CD4-positive, alpha-beta memory T cell (primary cell): ENCODE measurements at regions not wholly inside any gene's neighbourhood (a gene's known extent, or its start where the extent isn't known, plus 50 kb on each side); places are given as distances from the start of the nearest gene placed in this dataset.
"Not testable (repeated sequence)": the region's sequence is repeated elsewhere in the genome, so short reads cannot be mapped to it uniquely, and the experiment has no call there.

Source experiments
- CTCF ChIA-PET: fragments of 350-600 bp; sonication (Branson Sonifier 250); formaldehyde crosslinking; loops from one replicate; lab custom pipeline; 2021; ENCODE audit warnings: inconsistent platforms; ENCODE audit not compliant: partially characterized antibody; lab: Charles Lee
- POLR2A ChIA-PET: fragments of 350-600 bp; sonication (Branson Sonifier 250); formaldehyde crosslinking; loops from one replicate; lab custom pipeline; 2021; ENCODE audit not compliant: partially characterized antibody; lab: Charles Lee
- DNase-seq, 5 donors: peaks; one replicate each; pipeline versions ENCODE4 v3.0.0 to v3.0.0-alpha.2; 2020 to 2022; ENCODE audit warnings: mixed read lengths in 1 of 5
- H3K27ac ChIP-seq: one replicate; pipeline ENCODE4 v1.7.0; 2013; ENCODE audit warnings: low read depth, low read length
- H3K27me3 ChIP-seq: 2 replicates; pipeline ENCODE4 v1.7.0; 2013; ENCODE audit warnings: mild to moderate bottlenecking, low read length, moderate library complexity; ENCODE audit not compliant: insufficient read depth
- H3K36me3 ChIP-seq: 2 replicates; pipeline ENCODE4 v1.7.0; 2013; ENCODE audit warnings: mild to moderate bottlenecking, low read length, moderate library complexity; ENCODE audit not compliant: insufficient read depth
- H3K4me1 ChIP-seq: 2 replicates; pipeline ENCODE4 v1.7.0; 2013; ENCODE audit warnings: mild to moderate bottlenecking, low read length, moderate library complexity; ENCODE audit not compliant: insufficient read depth
- H3K4me3 ChIP-seq, 2 donors: one replicate each; pipeline ENCODE4 v1.7.0; 2013; ENCODE audit warnings: low read length in 2 of 2, mild to moderate bottlenecking in 1 of 2
- H3K9me3 ChIP-seq, 2 donors: one replicate each; pipeline ENCODE4 v1.7.0; 2013; ENCODE audit warnings: low read length in 2 of 2, control low read depth in 1 of 2; ENCODE audit not compliant: control insufficient read depth in 1 of 2
- H3K27ac Mint-ChIP-seq, 7 donors: one replicate each; pipeline ENCODE4 v1.8.0; 2020 to 2021; ENCODE audit warnings: mixed read lengths in 7 of 7, mild to moderate bottlenecking in 6 of 7, inconsistent platforms in 3 of 7, moderate library complexity in 3 of 7
- H3K27me3 Mint-ChIP-seq, 2 donors: one replicate each; pipeline ENCODE4 v1.8.0; 2020 to 2021; ENCODE audit warnings: mixed read lengths in 2 of 2
- H3K36me3 Mint-ChIP-seq, 2 donors: one replicate each; pipeline ENCODE4 v1.8.0; 2020 to 2021; ENCODE audit warnings: mixed read lengths in 2 of 2, inconsistent platforms in 1 of 2, mild to moderate bottlenecking in 1 of 2
- H3K4me1 Mint-ChIP-seq, 4 donors: one replicate each; pipeline ENCODE4 v1.8.0; 2020 to 2021; ENCODE audit warnings: mixed read lengths in 4 of 4, mild to moderate bottlenecking in 1 of 4
- H3K4me3 Mint-ChIP-seq, 8 donors: one replicate each; pipeline ENCODE4 v1.8.0; 2020 to 2021; ENCODE audit warnings: mixed read lengths in 8 of 8, mild to moderate bottlenecking in 7 of 8, moderate library complexity in 6 of 8, inconsistent platforms in 3 of 8
- H3K9me3 Mint-ChIP-seq, 8 donors: one replicate each; pipeline ENCODE4 v1.8.0; 2020 to 2021; ENCODE audit warnings: mixed read lengths in 8 of 8, mild to moderate bottlenecking in 5 of 8, inconsistent platforms in 3 of 8, moderate library complexity in 1 of 8
- intact Hi-C: fragments of 100-400 bp; cut with micrococcal nuclease; formaldehyde crosslinking; loops from one replicate; pipeline ENCODE4 v1.15.1; 2023

DNA sequence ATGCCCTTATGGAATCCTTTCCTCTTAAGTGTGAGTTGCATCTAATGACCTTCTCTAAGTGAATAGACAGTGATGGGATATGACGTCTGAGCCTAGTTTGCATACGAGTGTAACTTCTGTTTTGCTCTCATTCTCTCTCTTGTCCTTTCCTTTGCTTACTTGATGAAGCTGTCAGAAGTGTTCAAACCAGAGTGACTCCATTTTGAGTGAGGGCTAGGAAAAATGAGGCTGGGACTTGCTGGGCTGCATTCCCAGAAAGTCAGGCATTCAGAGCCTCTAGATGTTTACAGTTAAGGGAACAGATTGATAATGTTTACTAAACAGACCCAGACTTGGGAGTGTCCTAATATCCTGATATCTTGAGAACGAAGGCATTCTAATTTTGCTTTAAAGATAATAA is 311.2 kb upstream of the SOX4 start:
- DNase-seq, H3K9me3 Mint-ChIP-seq, CTCF ChIA-PET, POLR2A ChIA-PET, H3K9me3 ChIP-seq, intact Hi-C loops, H3K36me3 ChIP-seq, H3K36me3 Mint-ChIP-seq, H3K27me3 ChIP-seq, H3K4me3 Mint-ChIP-seq, H3K27me3 Mint-ChIP-seq, H3K4me1 Mint-ChIP-seq, H3K4me1 ChIP-seq, H3K27ac Mint-ChIP-seq, H3K27ac ChIP-seq, H3K4me3 ChIP-seq: not testable (repeated sequence)

DNA sequence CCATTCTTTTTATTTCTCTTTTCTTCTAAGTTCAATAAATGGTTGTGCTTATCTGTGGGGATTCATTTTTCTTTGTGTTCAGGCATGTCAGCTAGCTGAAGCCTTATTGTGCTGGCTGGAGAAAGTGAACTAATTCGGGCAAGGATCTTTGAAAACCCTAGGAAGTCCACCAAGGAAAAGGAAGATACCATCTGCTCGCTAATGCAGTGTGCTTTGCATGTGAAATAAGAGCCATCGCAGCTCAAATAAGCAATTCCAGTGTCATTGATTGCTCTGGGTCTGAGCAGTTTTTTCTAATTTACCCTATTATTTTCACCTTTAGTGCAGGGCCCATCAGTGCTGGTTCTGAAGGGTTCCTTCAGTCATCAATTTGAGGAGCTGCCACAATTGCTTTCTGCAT is 309.4 kb upstream of the SOX4 start:
- Histone ChIP-seq H3K9me3 (no peaks in the 10 kb centered on the region), H3K4me3 (no peak overlapping the region), H3K27ac (no peak overlapping the region), H3K4me1 (no peaks in the 10 kb centered on the region), H3K36me3 (no peaks in the 10 kb centered on the region), H3K27me3 (no peaks in the 10 kb centered on the region)
- no peaks in the 10 kb centered on the region for H3K4me1 Mint-ChIP-seq
- H3K27me3 Mint-ChIP-seq: peaks cover 0 to 2% of the 10 kb centered on the region in 2 donors
- H3K36me3 Mint-ChIP-seq: no peaks in the 10 kb centered on the region
- intact Hi-C loops: no loop called here
- no peak overlapping the region for H3K4me3 Mint-ChIP-seq
- ChIA-PET POLR2A (no interaction called here), CTCF (no interaction called here)
- no peak for DNase-seq
- H3K27ac Mint-ChIP-seq: no peak overlapping the region
- peaks cover 0 to 3% (median 0%) of the 10 kb centered on the region in 8 donors for H3K9me3 Mint-ChIP-seq

DNA sequence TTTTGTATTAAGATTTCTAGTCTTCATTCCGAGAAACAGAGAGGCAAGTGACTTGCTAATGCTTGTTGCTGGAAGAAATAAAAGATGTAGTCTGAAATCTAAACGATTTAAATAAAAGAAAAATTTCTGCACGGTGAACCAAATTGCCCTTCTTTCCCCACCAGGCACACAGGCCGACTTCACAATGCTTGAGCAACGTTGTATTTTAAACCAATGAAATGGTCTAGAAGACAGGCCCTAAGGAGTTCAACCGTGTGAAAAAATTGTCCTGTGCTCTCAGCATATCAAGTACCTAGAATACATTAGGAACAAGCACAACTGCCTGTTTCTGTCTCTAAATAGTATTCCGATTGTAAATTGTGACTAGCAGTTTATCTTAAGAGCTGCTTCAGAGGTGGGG is 308.8 kb upstream of the SOX4 start:
- Histone ChIP-seq H3K4me3 (no peak overlapping the region), H3K4me1 (no peaks in the 10 kb centered on the region), H3K27me3 (no peaks in the 10 kb centered on the region), H3K27ac (no peak overlapping the region), H3K9me3 (no peaks in the 10 kb centered on the region), H3K36me3 (no peaks in the 10 kb centered on the region)
- Mint-ChIP-seq H3K4me1 (no peaks in the 10 kb centered on the region), H3K4me3 (no peak overlapping the region), H3K9me3 (peaks cover 0 to 3% (median 0%) of the 10 kb centered on the region in 8 donors), H3K27ac (no peak overlapping the region), H3K36me3 (no peaks in the 10 kb centered on the region), H3K27me3 (peaks cover 0 to 2% of the 10 kb centered on the region in 2 donors)
- no peak for DNase-seq
- intact Hi-C loops: no loop called here
- CTCF ChIA-PET: no interaction called here
- POLR2A ChIA-PET: no interaction called here

DNA sequence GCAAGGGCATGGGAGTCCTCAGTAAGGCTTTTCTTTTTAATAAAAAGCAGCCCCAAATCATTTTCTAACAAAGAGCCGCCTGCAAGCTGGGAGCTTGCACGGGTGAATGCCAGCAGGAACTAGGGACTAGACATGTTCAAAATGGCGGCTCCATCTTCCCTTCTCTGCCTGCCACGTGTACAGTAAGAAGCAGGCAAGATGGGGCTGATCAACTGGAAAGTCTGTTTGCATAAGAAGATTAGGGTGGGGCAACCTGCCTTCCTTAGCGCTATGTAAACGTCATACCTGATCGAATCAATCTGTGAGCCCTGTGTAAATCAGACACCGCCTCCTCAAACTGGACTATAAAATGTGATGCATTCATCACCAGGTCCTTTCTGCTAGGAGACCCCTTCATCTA is 299.4 kb upstream of the SOX4 start:
- Histone ChIP-seq H3K27me3 (no peaks in the 10 kb centered on the region), H3K4me1 (no peaks in the 10 kb centered on the region), H3K27ac (no peak overlapping the region), H3K9me3 (no peaks in the 10 kb centered on the region), H3K36me3 (no peaks in the 10 kb centered on the region), H3K4me3 (no peak overlapping the region)
- Mint-ChIP-seq H3K9me3 (peaks cover 0 to 7% (median 0%) of the 10 kb centered on the region in 8 donors), H3K36me3 (no peaks in the 10 kb centered on the region), H3K4me3 (no peak overlapping the region), H3K4me1 (no peaks in the 10 kb centered on the region), H3K27me3 (peaks cover 4 to 9% of the 10 kb centered on the region in 2 donors), H3K27ac (no peak overlapping the region)
- DNase-seq: no peak
- intact Hi-C loops: no loop called here
- ChIA-PET CTCF (no interaction called here), POLR2A (no interaction called here)

DNA sequence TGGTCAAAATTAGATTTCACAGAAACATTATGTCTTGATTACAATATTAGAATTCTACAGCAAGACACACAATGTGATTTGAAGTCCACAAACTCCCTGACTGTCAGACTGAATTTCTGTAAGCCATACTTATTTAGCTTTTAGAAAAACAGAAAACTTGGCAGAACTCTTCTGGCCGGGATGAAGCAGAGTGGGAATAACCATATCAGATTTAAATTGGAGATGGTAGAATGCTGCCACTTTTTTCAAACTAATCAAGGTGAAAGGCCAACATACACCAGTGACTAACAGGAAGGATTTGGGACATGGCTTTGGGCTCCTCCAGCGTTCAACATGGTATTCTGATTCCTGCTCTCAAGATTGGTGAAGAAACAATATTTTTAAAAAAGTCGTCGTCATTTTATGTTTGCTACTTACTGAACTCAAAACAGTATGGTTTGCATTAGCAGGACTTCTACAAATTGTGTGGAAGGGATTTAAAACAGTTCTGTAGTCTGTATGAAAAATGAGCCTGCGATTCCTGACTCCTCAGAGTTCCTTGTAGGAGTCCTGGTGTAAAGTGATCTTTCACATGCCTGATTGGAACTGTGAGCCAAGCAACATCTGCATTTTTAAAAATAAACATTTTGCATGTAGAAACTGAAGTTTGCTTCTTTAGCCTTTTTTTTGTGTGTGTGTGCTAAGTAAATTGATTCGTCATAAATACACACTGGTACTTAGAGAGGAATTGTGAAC is 297.9 kb upstream of the SOX4 start:
- Mint-ChIP-seq H3K27ac (no peak overlapping the region), H3K9me3 (peaks cover 0 to 5% (median 1%) of the 10 kb centered on the region in 8 donors), H3K27me3 (peaks cover 4 to 9% of the 10 kb centered on the region in 2 donors), H3K4me1 (no peaks in the 10 kb centered on the region), H3K36me3 (no peaks in the 10 kb centered on the region), H3K4me3 (no peak overlapping the region)
- Histone ChIP-seq H3K27me3 (no peaks in the 10 kb centered on the region), H3K36me3 (no peaks in the 10 kb centered on the region), H3K4me1 (no peaks in the 10 kb centered on the region), H3K9me3 (no peaks in the 10 kb centered on the region), H3K4me3 (no peak overlapping the region), H3K27ac (no peak overlapping the region)
- no peak for DNase-seq
- POLR2A ChIA-PET: no interaction called here
- CTCF ChIA-PET: no interaction called here
- intact Hi-C loops: no loop called here

DNA sequence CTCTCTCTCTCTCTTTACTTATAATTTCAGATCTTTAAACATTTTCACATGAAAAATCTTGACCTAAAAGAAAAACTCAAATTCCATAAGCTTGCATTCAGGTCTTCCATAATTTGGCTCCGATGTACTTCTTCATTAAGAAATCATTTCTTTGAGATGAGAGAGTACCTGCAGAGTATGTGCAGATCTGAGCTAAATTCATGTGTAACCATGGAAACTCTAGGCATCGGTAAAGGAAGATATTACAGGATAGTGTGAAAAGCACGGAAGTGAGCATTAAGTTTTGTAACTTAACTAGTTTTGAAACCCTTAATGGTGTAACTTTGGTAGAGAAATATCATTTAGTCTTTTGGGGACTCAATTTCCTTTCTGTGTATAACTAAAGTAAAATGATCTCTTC is 295.9 kb upstream of the SOX4 start:
- Mint-ChIP-seq H3K4me1 (no peaks in the 10 kb centered on the region), H3K27ac (no peak overlapping the region), H3K36me3 (no peaks in the 10 kb centered on the region), H3K27me3 (peaks cover 4 to 9% of the 10 kb centered on the region in 2 donors), H3K4me3 (no peak overlapping the region), H3K9me3 (peaks cover 0 to 12% (median 7%) of the 10 kb centered on the region in 8 donors)
- DNase-seq: no peak
- Histone ChIP-seq H3K36me3 (no peaks in the 10 kb centered on the region), H3K27ac (no peak overlapping the region), H3K4me1 (no peaks in the 10 kb centered on the region), H3K4me3 (no peak overlapping the region), H3K27me3 (no peaks in the 10 kb centered on the region), H3K9me3 (no peaks in the 10 kb centered on the region)
- intact Hi-C loops: no loop called here
- ChIA-PET CTCF (no interaction called here), POLR2A (no interaction called here)

DNA sequence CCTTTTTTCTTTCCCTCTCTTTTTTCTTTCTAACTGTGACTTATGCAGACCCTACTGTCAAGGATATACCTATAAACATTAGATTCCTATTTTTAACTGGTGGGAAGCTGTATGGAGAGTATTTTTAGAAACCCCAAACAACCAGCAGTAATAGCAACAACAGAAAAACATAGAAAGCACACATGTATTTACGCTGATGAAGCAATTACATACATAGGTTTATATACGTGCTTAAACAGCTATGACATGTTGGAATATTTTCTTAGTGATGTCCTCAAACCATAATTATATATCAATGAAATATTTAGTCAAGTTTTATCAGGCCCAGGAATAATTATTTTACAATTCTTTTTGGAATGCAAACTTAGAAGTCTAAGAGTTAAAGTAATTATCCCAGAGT is 294.3 kb upstream of the SOX4 start:
- H3K9me3 Mint-ChIP-seq: peaks cover 3 to 17% (median 9%) of the 10 kb centered on the region in 8 donors

More for the DNA sequence above, 294.3 kb upstream of the SOX4 start:
- Histone ChIP-seq H3K9me3 (no peaks in the 10 kb centered on the region), H3K4me1 (no peaks in the 10 kb centered on the region), H3K27me3 (no peaks in the 10 kb centered on the region), H3K4me3 (no peak overlapping the region), H3K27ac (no peak overlapping the region), H3K36me3 (no peaks in the 10 kb centered on the region)
- ChIA-PET CTCF (interaction anchor here (0.5 kb wide), 1 partner anchor 617 kb away, joined by 3 read pairs; no protein-coding TSS in a partner anchor), POLR2A (no interaction called here)
- Mint-ChIP-seq H3K4me1 (no peaks in the 10 kb centered on the region), H3K4me3 (no peak overlapping the region), H3K27me3 (peaks cover 4 to 9% of the 10 kb centered on the region in 2 donors), H3K36me3 (no peaks in the 10 kb centered on the region), H3K27ac (no peak overlapping the region)
- intact Hi-C loops: no loop called here
- DNase-seq: no peak
